ENCODE measurements at regions not wholly inside any gene's neighbourhood (a gene's known extent, or its start where the extent isn't known, plus 50 kb on each side); places are given as distances from the start of the nearest gene placed in this dataset.

DNA sequence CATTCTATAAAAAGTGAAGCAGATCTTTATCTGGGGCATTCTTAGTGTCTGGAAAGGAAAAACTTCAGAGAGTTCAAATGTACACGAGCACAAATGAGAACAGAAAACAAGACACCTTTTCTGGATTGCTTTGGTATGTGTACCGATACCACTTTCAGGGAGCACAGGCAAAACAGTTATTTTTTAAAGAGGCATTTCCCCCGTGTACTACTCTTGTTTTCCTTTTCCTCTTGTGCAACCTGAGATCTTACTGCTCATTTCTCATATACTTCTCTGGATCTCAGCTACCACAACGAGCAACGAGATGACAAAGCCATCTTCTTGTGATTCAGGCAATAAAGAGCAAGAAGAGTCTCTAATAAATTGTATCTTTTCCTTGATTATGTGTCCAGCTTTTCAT lies 463.6 kb downstream of the SHQ1 start:
- Histone ChIP-seq H3T11ph (ENCODE audit: low read length) (no peak overlapping the region), H4K20me1 (ENCODE audit: control insufficient read depth, insufficient read depth, insufficient read length) (no peaks in the 10 kb centered on the region), H4K91ac (ENCODE audit: insufficient read length, low read depth, low read length) (no peak overlapping the region), H3K23me2 (ENCODE audit: insufficient read length, low read depth, low read length, poor library complexity, severe bottlenecking) (no peaks in the 10 kb centered on the region), H3K9me3 (ENCODE audit: control insufficient read depth, low read depth, low read length) (no peaks in the 10 kb centered on the region), H3K79me1 (ENCODE audit: insufficient read depth, low read depth, low read length, poor library complexity, severe bottlenecking) (peaks cover 12% of the 10 kb centered on the region), H3K14ac (ENCODE audit: insufficient read depth, low read length) (no peak overlapping the region), H2AFZ (ENCODE audit: low read length) (no peak overlapping the region), H3K56ac (ENCODE audit: insufficient read length, low read depth, low read length) (no peak overlapping the region), H3K4me2 (ENCODE audit: insufficient read depth, insufficient read length, low read length) (no peak overlapping the region), H3K4ac (ENCODE audit: low read depth, low read length) (no peak overlapping the region), H3K79me2 (ENCODE audit: insufficient read depth, low read length) (peaks cover 58% of the 10 kb centered on the region), H3K23ac (ENCODE audit: insufficient read length, low read depth, low read length) (no peak overlapping the region), H2AK5ac (ENCODE audit: insufficient read length, low read length) (no peak overlapping the region), H3K9ac (ENCODE audit: extremely low read depth, insufficient read length, low read length) (no peak overlapping the region), H3K18ac (ENCODE audit: insufficient read length, low read depth, low read length) (no peak overlapping the region), H2BK20ac (ENCODE audit: low read depth, low read length, poor library complexity, severe bottlenecking) (no peak overlapping the region), H3K27ac (ENCODE audit: insufficient read length, low read depth, low read length) (no peak overlapping the region), H4K5ac (ENCODE audit: insufficient read length, low read depth, low read length) (no peak overlapping the region), H2BK15ac (ENCODE audit: low read depth, low read length) (no peak overlapping the region), H2BK5ac (ENCODE audit: insufficient read length, low read length) (no peak overlapping the region), H2BK12ac (ENCODE audit: insufficient read length, low read depth, low read length) (no peak overlapping the region), H2BK120ac (ENCODE audit: low read depth, low read length, poor library complexity, severe bottlenecking) (no peak overlapping the region), H3K27me3 (ENCODE audit: insufficient read depth, low read length) (no peaks in the 10 kb centered on the region), H3K4me1 (ENCODE audit: insufficient read depth, low read length) (peaks cover 45% of the 10 kb centered on the region; the same call in 1 of the 2 replicates), H4K8ac (replicated peaks; ENCODE audit: insufficient read length, low read depth, low read length) (no peak overlapping the region)
- no peaks in the 10 kb centered on the region for H3K36me3 Mint-ChIP-seq (ENCODE audit: insufficient read depth in 1 of 3, low read depth in 3 of 3)
- H3K9me3 Mint-ChIP-seq, result no peaks in the 10 kb centered on the region
- WGBS (ENCODE audit: extremely low coverage, insufficient read length, low lambda C conversion rate), result no CpG with 5 or more reads among the region's 5 CpGs
- DNase-seq, result no peak
- H3K27me3 Mint-ChIP-seq (ENCODE audit: low read depth), result no peaks in the 10 kb centered on the region
- H3K4me3 Mint-ChIP-seq, result no peak overlapping the region
- no peak overlapping the region for H3K27ac Mint-ChIP-seq
- H3K4me1 Mint-ChIP-seq, result peaks cover 84 to 90% of the 10 kb centered on the region in 2 experiments
- TF ChIP-seq, protein P1, sequence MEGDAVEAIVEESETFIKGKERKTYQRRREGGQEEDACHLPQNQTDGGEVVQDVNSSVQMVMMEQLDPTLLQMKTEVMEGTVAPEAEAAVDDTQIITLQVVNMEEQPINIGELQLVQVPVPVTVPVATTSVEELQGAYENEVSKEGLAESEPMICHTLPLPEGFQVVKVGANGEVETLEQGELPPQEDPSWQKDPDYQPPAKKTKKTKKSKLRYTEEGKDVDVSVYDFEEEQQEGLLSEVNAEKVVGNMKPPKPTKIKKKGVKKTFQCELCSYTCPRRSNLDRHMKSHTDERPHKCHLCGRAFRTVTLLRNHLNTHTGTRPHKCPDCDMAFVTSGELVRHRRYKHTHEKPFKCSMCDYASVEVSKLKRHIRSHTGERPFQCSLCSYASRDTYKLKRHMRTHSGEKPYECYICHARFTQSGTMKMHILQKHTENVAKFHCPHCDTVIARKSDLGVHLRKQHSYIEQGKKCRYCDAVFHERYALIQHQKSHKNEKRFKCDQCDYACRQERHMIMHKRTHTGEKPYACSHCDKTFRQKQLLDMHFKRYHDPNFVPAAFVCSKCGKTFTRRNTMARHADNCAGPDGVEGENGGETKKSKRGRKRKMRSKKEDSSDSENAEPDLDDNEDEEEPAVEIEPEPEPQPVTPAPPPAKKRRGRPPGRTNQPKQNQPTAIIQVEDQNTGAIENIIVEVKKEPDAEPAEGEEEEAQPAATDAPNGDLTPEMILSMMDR (conservative IDR thresholded peaks at IDR 0.05), result no peak

Data from H9 (cell line).